NCI-H1105 treated with DMSO at 0.1 percent for 48 hours (cell line): ENCODE measurements at regions not wholly inside any gene's neighbourhood (a gene's known extent, or its start where the extent isn't known, plus 50 kb on each side); places are given as distances from the start of the nearest gene placed in this dataset.
"Not testable (repeated sequence)": the region's sequence is repeated elsewhere in the genome, so short reads cannot be mapped to it uniquely, and the experiment has no call there.

Experiments
- DNase-seq: peaks from one replicate; lab custom pipeline; 2025; lab: John Stamatoyannopoulos, UW

DNA sequence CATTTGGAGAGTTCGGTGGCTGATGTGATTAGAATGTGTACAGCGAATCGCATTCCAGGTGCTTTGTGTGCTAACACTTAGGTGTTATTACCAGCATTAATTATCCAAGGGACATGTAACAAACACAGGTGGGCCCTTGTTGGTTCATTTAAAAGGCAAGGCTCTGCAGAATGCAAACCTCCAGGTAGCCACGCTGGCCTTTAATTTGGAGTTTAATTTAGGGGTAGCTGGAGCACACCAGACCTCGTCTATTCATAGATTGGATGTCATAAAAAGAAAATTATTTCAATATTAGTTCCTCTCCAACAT, 191.1 kb downstream of the MAT2B start:
- no peak for DNase-seq

DNA sequence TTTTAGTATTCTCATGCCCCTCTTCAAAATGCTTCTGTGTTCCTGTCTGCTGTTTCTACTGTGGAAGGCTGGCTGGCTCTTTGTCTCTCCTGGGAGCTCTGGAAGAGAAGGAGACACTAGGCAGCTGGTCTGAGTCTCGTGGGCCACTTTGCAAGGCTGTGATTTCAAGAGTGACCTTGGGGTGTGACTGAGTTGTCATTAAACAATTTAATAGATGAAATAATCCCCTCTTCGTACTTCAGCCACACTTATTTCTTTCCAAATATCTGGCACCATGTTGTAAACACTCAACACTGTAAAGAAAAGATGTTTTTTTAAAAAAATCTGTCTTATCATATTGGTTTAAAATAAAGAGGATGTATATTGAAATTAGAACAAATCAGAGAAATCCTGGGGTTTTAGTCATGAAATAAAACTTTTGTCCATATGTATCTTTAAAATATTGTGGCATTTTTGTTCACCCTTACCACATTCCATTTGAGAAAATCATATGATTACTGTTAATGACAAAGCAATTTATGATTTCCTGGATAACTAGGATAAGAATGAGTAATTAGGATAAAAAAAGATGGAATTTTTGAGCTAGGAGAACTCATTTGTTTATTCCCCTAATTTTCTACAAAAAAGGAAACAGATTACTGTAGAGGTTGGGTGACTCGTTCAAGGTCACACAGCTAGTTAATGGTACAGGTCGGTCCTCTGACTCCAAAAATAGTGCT, 200.8 kb downstream of the MAT2B start:
- no peak for DNase-seq

DNA sequence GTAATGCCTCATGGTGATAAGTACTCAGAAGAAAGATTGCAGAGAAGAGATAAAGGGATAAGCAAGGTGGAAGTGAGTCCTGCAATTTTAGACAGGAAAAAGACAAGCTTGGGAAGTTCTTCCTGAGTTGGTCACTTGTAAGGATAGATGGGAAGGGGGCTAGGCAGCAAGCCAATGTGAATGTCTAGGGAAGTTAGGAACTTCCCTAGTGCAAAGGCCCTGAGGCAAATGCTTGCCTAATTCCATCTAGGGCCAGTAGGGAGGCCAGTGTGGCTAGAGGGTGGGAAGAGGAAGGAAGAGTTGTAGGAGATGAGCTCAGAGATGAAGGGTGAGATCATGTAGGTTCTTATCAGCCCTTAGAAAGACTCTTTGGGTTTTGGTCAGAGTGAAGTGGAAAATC, 206.6 kb downstream of the MAT2B start:
- DNase-seq = no peak

DNA sequence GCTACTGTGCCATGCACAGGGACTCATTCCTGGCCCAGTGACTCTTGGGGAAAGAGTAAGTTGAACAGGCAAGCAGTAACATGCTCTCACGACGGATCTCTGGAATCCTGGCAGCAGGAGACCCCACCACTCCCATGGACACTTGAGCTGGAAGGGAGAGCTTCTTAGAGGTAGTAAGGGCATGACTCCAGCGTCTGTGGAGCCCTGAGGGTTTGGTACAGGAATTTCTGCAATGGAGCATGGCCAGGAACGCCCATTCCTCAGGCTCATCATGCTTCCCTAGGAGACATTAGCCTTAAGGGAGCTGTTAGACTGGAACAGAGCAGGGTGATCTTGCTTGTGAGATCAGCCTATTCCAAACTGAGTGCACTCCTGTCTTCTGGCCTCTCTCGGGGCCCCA, 212.9 kb downstream of the MAT2B start:
- no peak for DNase-seq

DNA sequence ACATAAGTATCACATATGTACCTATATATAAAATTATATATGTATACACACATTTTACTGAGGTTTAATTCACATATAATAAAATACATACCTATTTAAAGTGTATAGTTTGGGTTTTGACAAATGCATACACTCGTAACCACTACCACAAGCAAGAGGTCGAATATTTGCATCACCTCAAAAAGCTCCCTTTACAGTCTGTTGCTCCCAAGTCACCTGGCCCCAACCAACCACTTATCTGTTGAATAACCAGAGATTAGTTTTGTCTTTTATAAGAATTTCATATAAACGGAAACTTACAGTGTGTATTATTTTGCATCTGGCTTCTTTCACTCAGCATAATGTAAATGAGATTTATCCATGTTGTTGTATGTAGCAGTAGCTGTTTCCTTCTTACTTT, 218.9 kb downstream of the MAT2B start:
- no peak for DNase-seq

DNA sequence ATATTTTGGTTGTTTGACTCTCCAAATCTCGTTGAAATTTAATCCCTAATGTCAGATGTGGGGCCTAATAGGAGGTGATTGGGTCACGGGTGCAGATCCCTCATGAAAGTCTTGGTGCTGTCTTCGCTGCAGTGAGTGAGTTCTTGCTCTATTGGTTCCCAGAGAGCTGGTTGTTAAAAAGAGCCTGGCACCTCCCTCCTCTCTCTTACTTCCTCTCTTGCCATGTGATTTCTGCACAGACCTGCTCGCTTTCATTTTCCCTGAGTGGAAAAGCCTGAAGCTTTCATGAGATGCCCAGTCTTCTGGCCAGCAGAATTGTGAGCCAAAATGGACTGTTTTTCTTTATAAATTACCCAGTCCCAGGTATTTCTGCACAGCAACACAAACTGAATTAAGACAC, 221.6 kb downstream of the MAT2B start:
- no peak for DNase-seq

DNA sequence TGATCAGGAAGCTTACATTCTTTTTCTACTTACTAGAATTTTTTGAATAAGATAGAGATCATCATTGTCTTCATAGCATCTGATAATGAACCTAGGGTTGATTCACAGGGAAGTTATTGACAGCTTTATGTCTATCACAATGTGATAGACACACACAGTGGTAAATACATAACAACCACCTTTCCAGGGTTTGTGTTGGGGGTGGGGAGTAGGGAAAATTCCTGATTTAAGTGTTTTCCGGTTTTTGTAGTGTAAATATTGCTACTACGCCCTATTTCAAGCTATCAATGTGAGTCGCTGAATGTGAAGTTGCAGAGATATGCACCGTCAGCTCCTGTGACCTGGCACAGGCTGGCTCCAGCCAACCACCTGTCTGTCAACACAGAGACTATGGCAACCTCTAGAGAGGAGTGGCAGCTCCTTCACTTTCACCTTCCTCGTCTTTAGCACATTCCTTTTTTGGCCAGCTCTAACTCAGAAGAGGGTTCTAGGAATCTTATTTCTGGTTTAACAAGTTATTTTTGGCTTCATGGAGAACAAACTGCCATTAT, 224.9 kb downstream of the MAT2B start:
- no peak for DNase-seq

DNA sequence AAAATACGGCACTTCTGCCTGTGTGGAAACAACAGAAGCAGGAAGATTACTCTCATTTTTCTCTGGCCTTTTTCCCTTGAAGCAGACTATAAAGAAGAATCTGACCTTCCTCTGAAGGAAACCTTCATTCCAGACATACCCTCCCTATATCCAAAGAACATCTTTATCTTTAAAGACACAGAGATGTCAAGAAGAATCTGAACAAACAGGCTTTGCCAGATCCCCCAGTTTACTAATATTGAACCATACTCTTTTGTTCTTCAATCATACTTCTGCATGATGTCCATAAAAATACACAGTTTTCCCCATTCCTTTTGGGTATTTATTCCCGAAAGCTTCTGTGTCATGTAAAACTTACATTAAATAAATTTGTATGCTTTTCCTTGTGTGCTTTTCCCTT, 225.8 kb downstream of the MAT2B start:
- no peak for DNase-seq

DNA sequence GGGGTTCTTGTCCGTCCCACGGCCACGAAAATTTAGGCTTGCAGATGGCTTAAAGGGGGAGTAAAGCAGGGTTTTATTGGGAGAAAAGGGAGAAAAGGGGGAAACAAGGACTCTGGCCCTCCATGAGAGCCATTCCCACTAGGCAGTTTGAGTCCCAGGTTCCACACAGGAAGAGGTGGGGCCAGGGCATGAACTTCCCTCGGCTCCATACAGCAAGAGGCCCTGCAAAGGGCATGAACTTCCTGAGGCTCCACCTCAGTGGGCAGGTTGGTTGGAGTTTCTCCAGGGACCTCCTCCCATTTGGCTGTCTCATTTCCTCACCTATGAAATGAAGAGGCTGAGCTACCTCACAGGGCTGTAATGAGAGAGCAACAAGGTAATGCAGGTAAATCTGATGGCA, 229.7 kb downstream of the MAT2B start:
- no peak for DNase-seq

DNA sequence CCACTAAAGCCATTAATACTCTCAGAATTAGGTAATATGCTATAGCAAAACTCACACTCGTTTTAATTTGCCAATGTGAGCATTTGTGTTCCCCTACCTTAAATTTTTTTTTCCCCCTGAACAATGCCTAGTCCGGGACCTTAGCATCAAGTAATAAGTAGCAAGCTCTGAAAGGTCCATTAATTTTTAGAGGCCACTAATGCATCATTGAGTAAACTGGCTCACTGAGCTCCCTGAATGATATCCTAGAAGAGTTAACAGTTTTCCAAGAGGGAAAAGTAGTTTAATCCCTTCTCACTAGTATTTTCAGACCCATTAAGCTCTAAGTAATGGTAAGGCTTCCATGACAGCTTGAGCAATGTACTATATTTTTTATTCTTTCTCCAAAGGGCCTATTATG, 242.2 kb downstream of the MAT2B start:
- DNase-seq = no peak

DNA sequence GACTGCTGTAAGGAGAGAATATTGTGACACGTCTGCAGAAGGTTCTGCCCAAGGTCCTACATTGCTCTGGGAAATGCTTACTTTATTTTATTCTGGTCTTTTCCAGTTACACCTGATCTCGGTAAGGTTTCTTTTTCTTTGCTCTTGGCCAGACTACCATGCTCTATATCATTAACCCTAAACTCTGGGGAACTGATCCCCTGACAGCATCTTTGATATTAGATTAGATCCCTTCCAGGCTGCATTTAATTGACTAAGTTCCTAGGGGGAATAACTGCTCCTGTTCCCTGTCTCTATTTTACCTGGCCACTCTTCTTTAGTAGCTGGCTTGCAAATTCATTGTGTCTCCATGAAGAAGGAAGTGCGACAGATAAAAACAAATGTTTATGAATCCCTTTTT, 243.5 kb downstream of the MAT2B start:
- DNase-seq = no peak

DNA sequence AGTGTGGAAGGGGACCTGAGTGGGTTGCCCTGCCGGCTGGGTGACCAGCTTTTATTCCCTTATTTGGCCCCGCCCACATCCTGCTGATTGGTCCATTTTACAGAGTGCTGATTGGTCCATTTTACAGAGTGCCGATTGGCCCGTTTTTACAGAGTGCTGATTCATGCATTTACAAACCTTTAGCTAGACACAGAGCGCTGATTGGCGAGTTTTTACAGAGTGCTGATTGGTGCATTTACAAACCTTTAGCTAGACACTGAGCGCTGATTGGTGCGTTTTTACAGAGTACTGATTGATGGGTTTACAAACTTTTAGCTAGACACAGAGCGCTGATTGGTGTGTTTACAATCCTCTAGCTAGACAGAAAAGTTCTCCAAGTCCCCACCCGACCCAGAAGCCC, 245.0 kb downstream of the MAT2B start:
- not testable (repeated sequence) for DNase-seq

DNA sequence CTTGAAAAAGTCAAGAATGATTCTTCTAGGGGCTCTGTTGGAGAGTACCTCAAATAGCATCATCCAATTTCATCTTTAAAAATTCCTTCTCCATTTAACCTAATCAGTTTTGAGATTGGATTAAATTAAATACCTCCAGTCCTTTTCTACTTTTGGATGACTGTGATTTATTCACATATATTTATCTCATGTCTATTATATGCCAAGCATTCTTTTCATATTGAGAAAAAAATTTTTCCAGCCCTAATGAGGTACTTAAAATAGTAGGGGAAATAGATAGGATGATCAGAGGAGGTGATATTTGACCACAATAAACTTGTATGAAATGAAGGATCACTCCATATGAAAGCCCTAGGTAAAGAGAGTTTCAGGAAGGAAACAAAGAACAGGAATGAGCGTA, 250.1 kb downstream of the MAT2B start:
- no peak for DNase-seq

DNA sequence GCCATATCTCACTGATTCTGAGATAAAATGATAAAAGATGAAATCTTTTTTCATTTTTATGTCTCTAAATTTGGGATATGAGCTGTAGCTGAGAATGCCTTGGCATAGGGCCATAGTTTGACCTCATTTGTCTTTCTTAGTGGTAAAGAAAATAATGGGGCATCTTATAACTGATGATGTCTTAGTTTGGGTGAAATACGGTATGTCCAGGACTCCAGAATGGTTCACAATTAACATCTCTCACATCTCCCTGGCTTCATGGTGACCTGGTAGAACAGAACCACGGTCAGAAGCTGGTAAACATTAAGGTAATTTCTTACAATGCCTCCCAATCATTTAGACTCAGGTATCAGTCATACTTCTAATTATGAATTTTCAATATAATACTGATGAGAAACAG, 250.8 kb downstream of the MAT2B start:
- no peak for DNase-seq

DNA sequence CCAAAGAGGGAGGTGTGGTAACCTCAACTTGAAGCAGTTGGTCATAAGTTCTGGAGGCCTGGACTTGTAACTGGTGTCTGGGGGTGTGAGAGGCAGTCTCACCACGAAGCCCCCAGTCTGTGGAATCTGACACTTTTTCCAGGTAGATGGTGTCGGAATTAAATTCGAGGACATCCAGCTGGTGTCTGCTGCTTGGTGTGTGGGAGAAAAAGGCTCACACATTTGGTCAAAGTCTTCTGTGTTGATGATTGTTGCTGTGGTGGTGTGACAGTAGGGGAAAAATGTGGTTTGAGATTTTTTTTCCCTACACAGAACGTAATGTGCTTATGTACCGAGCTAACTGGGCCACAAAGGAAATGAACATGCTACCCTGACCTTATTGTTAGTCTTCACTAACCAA, 251.9 kb downstream of the MAT2B start:
- no peak for DNase-seq

DNA sequence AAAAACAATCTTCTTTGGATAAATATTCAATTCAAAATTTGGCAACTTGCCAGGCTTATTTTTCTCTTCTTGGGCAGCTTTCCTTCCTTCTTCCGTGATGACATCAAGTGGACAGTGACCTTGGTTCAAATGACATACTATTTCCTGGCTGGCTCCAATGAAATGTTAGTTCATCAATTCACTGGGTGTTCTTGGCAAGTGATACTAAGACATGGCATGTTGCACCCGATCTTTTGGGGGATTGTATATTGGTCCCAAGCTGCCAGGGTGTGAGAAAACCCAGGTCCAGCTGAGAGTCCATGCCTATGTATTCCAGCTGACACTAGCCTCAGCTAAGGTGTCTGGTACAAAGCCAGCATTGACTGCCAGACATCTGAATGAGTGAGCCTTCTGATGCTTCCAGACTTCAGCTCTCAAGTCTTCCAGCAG, 252.9 kb downstream of the MAT2B start:
- DNase-seq = no peak

DNA sequence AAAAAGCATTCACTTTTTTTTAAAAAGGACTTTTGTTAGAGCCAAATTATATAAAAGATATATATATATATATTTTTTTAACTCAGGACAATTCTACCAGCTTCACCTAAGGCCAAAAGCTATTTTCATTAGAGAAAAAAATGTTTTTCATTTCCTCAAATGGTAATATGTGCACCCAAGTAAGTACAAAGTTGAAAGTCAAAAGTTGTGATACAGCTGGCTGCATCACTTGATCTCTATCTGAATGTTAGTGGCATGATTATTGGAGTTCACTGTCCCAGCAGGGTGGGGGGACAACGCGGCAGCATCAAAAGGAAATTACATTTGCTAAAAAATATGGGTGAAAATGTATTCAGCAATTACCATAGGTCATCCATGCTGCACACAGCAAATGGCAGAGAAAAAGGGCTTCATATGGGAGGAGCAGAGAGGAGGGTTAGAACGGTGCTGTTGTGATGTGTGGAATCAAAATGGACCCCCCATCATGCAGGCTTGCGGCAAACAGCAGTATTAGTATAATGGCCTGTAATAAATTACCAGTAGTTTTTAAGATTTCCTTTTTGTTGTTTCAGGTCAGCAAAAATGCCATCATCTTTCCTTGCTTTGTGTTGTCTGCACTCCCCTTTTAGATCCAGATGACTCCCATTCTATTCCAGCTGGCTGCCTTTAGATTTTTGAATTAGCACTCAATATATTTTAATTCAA, 253.7 kb downstream of the MAT2B start:
- DNase-seq = no peak

DNA sequence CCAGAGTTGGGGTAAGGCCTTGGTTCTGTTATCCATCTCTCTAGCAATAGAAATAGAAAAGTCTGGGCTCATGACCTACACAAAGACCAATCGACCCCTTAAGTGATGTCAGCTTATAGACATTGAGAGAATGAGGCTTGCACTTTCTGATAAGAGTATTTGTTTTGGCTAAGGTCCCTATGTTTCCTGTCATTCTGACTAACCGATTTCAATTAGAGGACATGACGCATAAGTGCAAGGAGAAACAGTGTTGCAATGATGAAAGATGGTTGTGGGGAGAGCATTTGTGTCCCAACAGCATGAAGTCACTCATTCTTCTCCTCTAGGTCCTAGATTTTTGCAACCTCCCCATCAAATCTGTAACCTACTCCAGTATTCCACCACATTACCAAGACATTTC, 255.1 kb downstream of the MAT2B start:
- no peak for DNase-seq

DNA sequence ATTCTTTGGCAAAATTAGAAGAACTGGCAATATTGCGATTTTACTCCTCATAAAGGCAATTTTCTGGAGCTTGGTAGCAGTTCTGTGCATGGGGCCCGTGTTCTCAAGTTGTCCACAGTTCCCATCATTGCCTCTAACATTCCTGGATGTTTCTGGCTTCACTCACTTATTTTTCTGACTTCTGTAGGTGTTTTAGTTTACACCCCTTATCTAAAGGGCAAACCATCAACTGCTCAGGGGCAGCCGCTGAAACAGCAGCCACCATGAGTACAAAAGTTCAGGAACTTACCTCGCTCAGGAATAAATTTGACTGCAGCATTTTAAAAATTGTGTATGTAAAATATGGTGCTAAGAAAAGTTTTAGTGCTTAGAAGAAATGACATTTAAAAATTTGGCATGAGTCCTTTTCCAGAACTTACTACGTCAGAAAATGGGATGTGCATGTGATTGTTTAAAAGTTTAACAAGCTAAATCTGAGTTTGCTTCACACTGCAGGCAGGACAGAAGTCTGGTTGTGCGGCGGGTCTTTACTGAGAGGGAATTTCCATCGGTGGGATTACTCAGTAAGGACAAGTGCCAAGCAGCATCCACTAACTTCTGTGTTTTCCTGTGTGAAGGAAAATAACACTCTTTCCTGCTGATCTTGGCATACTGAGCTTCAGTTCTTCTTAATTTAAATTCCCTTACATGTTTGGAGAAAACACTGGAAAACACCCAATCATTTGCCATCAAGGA, 261.7 kb downstream of the MAT2B start:
- DNase-seq = no peak

DNA sequence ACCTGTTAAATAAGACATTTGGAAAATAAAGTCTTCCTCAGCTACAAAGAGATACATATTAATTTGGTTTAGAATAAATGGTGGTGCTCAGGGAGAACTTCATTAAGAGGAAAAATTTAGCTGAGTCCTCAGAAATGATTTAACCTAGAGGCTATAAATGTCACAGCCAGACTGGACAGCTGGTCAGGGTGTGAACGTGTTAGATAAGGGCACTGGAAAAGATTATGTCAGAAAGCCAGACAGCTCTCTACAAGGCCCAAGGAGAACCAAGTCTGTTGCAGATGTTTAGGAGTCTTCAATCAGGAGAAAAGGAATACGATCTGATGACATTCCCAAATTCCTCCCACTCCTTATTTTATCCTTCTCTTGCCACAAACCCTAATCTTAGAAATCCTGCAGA, 265.2 kb downstream of the MAT2B start:
- no peak for DNase-seq

DNA sequence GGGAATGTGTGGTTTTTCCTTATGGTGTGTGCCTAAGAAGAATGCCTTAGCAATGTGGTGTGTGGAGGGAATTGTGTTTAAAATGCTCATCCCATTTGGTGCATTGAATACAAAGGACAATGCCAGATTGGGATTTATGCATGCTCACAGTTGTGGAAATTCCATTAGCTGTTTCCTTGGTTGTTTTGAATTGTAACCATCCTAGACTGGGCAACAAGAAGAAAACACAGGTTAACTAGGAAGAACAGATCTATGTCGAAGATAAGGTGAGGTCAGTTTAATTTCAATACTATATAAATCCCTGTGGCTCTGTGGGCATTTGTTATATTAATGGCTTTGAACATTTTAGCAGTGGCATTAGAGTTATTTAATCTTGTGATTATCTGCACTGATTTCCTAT, 266.8 kb downstream of the MAT2B start:
- no peak for DNase-seq

DNA sequence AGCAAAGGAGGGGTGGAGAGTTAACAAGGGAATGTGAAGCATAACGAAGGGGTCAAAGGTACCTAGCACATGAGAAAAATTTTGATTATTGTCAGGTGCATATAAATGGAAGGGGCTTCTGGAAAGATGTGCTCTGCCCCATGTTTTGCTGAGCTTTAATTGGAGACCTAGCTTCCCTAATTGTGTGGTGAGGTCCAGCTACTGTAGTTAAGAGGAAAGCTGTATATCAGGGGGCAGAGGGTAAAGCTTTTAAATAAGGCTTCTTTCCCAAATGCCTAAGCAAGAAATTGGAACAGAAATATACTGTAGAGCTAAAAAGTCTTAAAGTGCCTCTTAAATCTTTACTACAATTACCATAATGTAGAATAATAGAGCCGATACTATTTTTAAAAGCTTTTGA, 267.2 kb downstream of the MAT2B start:
- no peak for DNase-seq

DNA sequence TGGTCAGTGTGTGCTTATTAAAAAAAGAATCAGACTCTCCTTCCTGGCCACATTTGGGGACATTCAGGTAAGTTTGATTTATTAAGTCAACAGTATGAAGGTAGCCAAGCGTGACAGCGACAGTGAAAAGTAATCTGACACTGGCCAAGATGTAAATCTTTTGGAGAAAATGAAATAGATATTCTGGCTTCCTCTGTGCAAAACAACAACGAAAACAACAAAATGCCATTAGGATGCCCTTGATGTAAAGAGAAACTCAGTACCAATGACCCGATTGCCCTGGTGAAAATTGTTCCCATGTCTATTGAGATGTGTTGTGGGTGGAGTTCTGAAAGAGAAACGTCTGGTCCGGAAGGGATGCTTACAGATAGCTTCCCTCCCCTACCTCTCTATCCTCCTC, 267.8 kb downstream of the MAT2B start:
- no peak for DNase-seq
